Muscle of back (tissue), 3 donors: ENCODE measurements at regions not wholly inside any gene's neighbourhood (a gene's known extent, or its start where the extent isn't known, plus 50 kb on each side); places are given as distances from the start of the nearest gene placed in this dataset.

Source experiments
- DNase-seq, 3 donors: peaks; one replicate each; pipeline versions ENCODE4 v3.0.0 to v3.0.0-alpha.2; 2013

DNA sequence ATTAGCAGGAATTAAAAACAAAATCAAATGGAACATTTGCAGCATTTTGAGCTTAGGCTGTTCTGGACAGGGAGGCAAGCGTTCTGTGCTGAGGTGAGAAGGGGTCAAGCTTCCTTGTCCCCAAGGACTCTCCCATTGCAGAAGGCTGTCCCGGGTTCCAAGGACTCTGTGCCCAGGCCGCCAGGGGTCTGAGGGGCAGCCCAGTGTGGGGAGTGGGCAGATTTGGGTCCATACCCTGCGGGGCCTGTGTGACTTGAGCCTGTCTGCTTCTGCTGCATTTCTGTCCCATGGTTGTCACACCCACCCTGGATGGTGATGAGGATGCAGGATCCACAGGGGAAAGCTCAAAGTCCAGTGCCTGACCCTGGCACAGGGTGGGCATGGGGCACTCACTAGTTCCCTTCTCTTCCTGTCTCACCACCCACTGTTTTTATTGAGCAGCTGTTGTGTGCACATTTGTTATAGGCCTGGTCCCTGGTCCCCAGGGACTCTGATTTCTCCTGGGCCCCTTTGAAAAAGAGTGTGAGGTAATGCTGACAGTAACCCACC lies 211.4 kb upstream of the HS6ST1 start:
- no peak for DNase-seq

DNA sequence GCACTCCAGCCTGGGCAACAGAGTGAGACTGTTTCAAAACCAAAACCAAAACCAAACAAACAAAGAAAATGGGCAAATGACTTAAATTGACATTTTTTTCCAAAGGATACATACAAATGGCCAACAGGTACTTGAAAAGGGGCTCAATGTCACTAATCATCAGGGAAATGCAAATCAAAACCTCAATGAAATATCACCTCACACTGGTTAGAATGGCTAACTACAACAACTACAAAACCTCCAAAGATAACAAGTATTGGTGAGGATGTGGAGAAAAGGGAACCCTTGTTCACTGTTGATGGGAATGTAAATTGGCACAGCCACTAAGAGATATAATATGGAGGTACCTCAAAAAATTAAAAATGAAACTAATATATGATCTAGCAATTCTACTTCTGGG lies 213.2 kb upstream of the HS6ST1 start:
- no peak for DNase-seq

DNA sequence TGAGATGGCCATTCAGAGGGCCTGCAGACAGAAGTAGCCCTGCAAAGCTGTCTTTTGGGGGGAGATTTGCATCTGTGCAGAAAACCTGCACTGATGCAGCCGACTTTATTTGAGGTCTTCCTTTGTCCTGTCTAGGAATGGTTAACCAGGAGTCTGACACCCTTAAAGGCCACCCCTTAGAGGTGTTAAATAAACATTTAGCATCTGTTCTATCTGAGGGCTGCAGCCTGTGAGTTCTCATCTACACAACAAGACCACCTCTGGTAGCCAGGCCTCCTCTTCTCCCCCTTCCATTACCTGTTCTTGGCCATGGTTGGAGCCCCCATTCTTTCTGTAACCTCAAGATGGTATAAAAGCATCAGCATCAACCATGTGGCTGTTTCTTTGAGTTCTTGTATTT lies 214.4 kb upstream of the HS6ST1 start:
- no peak for DNase-seq

DNA sequence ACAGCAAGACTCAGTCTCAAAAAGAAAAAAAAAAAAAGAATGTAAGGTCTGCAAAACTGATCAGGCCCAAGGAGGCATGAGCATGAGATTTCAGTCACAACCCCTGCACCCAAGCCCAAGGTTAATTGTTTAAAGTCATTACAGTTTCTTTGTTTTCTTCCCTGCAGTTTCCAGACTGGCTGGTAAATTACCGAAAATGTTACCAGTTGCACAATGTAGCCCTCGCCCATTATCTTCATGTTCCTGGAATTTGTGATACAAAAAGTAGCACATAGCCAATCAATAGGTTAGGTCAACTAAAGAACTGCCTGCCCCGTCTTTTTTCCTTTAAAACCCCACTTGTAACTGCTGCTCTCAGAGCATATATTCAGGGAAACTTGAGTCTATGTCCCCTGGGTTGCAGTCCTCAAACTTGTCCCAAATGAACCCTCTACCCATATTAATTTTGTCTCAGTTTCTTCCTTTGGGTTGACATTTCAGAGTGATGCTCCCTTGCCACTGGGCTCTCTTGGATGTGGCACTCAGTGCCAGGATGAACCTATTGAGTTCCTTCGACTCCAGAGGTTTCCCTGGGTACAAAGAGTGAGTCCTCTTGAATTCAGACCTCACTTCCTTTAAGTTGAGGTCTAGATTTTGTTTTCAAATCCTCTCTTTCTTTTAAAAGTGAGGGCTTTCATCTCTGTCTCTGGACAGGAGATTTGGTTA lies 216.2 kb upstream of the HS6ST1 start:
- no peak for DNase-seq

DNA sequence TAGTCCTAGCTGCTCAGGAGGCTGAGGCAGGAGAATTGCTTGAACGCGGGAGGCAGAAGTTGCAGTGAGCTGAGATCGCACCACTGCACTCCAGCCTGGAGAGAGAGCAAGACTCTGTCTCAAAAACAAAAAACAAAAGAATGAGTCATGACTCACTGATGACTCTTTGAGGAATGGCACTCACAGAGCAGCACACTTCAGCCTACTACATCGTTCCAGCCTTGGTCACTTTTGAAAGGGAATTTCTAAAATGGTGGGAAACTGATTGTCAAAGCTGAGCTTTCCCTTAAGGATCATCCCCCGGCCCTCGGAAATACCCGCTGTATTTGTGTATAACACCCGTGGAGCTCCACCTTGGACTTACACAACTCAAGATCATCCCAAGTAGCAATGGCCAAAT lies 217.3 kb upstream of the HS6ST1 start:
- DNase-seq, result peak in 1 of 3 donors; percentile 58

DNA sequence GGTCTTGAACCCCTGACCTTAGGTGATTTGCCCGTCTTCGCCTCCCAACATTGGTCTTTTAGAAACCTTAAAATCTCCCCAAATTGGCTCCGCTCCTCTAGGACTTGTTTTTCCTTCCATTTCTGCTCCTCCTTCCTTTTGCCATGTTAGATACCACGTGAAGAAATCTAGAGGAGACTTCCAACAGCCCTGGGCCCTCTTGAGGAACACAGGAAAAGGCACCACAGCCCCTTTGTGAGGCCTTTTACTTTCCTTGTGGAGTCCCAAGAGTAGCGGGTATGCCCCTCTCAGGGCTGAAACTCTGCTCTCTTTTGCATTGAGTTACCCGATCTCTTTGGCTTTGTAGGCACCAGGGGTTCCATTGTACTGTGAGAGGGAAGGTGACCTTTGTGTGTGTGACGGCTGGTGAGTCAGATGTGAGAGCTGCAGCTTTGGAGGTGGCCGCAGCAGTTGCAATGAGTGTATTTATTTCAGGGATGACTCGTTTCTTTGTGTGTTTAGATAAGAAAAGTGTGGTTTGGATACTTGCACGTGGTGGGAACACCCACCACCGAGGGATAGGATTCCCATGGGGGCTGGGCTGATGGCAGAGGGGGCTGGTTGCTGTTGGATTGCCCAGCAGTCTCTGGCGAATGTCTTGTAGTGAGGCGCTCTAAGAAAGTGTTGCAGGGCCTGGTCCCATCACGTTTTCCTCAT lies 218.4 kb upstream of the HS6ST1 start:
- peak in 1 of 3 donors; percentile 88 for DNase-seq

DNA sequence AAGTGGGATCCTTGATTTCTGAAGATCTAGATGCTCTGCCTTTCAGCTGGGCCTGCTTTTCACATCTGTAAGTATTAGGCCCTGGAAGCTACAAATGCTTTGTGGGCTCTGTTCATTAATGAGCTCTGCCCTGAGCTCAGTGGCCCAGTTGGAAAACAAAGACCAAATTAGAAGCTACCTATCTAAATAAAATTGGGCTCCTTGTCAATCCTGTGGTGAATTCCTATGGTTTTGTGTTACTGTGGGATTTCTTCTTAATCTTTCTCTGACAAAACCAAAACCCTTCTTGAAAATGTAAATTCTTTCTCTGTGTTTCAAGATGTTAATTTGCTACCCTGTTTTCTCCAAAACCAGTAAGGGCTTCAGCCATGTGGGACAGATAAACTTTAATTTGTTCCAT lies 219.0 kb upstream of the HS6ST1 start:
- no peak for DNase-seq

DNA sequence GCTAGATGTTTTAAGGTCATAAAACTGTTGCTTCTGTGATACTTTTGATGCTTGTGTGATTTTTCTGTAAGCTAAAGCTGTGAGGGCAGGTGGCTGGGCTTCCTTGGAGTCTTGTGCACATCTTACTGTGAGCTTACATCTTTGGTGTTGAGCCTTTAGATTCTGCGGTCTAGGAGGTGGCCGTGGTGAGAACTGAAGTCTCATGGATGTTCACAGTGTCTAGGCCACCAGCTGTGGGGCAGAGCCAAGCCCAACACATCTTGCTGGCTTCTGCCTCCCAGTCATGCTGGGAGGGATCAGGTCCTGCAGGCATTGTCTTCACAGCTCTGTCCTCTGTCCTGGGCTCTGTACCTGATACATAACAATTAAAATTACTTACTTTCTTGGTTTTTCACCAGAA lies 219.7 kb upstream of the HS6ST1 start:
- DNase-seq, result no peak

DNA sequence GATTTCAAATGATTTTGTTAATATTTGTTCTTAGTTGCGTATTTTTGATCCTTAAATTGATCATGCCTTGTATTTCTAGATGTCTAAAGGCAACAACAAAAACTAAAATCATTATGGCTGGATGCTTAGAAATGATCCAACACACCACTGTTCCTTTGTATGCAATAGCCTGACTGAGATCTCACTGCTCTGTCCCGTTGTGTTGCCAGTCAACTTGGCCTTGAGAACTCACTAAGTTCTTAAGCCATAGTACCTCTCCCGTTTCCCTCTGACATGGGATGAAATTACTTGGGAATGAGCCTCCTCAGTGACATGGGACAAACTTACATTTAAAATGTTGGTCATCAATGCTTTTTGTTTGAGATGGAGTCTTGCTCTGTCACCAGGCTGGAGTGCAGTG lies 222.0 kb upstream of the HS6ST1 start:
- DNase-seq, result no peak

DNA sequence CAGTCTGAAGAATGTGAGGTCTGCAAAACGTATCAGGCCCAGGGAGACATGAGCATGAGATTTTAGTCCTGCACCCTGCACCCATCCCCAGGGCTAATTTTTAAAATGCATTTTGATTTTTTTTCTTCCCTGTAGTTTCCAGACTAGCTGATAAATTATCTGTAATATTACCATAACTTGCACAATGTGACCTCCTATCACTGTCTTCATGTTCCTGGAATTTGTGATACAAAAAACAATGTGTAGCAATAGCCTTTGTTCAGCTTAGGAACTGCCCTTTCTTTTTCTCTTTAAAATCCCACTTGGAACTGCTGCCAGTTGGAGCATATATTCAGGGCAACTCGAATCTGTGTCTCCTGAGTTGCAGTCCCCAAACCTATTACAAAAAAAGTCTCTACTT lies 222.8 kb upstream of the HS6ST1 start:
- no peak for DNase-seq

DNA sequence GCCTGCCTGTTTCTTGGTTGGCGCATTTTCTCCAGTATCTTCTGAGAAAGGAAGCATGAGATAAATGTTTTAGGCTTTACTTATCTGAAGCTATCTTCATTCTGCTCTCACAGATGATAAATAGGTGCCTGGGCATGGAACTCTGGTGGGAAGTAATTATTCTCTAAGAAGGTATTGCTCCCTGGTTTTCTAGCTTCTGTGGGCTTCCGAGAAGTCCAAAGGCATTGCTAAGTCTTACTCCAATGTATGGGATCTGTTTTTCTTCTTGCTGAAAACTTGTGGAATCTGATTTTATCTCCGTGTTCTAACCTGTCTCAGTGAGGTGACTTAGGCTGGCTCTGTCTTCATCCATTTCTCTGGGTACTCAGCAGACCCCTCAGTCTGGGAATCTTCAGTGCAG lies 224.4 kb upstream of the HS6ST1 start:
- no peak for DNase-seq

DNA sequence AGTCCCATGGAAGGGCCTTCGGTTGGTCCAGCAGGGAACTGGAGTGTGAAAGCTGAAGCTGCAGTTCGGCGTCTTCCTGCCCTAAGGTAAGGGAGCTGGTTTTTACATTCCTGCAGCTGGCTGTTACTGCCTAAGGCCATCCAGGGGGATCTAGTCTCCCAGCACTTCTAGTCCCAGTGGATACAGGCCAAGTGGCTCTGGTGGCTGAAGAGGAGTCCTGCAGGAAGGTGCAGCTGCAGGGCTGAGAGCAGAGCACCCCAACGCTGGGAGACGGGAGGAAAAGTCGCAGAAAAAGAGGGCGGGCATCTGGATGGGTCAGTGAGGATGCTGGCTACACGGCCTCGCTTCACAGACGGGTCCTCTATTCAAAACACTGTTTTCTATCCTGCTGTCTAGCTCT lies 225.0 kb upstream of the HS6ST1 start:
- DNase-seq, result no peak

DNA sequence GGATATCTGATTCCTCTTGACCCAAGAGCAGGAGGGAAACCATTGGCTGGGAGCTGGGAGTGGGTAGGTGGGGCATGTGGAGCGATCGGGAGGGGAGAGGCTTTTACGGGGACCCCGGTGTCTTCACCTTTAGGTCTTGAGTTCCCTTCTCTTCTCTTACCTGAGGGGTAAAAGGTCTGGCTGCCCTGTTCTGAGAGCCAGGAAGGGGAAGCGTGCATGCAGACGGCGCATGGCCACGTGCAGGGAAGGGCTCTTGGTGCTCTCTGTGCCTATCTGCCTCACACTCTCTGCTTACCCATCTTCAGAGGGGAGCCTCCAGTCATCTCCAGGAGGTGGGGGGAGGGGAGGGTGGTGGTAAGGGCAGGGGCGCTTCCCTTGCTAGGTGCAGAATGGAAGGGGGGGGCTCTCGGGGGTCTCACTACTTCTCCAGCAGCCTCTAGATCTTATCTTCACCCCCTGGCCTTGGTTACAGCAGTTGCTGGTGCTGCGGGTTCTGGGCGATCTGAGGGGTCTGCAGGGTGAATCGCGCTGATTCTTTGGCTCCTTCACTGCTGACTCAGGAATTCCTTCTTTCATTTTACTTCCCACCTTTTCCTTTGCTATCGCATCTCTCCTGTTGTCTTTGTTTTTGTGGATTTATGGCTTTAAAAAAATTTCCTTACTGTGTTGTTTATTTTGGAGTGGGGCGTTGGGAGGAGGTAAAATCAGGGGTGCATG lies 225.8 kb upstream of the HS6ST1 start:
- no peak for DNase-seq

DNA sequence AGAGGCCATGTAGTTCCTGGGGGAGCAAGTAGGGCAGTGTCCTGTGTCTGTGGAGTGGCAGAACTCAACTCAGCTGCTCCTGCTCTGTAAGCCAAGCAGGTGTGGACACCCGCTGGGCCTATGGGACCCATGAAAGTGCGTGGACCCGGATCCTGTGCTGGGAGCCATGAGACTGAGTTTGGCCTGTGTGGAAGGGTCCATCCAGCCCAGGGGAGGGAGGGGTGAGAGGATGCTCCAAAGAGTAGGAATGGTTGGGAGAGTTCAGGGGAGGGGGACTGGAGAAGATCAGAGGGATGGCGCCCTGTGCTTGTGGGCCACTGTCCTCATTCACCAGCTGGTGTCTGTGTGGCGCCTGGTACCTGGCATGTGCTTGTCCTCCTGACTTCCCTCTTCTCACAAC lies 226.4 kb upstream of the HS6ST1 start:
- no peak for DNase-seq

DNA sequence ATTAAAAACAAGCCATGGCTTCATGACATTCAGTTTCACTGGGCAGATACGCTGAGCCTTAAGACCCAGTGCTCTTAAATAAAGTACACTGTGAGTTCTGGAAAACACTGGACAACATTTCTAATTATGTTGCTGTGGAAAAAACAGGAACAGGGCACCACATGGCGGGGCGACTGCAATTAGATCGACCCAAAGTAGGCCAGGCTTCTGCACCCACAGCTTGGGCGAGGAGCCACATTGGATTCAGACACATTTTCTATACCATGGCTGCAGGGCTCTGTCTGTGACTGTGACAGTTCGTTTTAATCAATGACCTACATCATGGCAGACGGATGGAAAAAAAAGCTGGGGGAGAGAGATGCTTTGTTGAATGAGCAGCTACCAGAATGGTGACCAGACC lies 227.2 kb upstream of the HS6ST1 start:
- DNase-seq, result no peak

DNA sequence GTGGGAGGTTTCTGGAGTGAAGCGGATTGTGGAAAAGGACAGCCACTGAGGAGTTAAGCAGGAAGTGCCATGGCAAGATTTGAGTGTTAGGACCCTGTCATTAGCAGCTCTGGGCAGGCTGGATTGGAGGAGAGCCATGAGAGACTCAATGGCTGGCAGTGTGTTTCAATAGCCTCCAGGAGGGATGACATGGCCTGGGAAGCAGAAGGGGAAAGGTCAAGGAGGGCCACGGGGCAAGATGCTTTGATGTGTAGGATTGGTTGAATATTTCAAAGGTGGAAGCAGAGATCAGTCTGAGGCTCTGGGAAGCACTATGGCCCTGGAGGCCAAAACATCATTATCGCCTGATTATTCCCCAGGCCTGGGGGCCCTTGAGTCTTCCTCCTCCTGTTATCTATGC lies 229.0 kb upstream of the HS6ST1 start:
- DNase-seq, result no peak

DNA sequence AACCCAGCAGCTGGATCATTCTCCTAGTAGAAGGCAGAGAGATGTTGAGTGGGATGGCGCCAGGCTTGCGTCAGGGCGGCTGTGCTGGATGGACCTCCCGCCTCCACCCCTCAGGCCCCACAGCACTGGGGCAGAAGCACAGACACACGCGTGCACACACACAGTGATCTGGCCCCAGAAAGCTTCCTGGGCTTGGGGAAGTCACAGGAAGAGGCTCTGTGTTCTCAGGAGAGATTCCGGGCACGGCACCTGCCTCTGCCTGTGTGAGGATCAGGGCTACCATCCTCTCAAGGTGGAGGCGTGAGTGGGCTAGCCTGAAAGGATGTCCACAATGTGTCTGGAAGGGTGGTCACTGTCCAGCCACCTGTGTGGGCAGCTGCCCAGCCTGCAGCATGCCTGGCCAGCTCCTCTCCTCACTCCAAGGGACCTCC lies 229.8 kb upstream of the HS6ST1 start:
- no peak for DNase-seq

DNA sequence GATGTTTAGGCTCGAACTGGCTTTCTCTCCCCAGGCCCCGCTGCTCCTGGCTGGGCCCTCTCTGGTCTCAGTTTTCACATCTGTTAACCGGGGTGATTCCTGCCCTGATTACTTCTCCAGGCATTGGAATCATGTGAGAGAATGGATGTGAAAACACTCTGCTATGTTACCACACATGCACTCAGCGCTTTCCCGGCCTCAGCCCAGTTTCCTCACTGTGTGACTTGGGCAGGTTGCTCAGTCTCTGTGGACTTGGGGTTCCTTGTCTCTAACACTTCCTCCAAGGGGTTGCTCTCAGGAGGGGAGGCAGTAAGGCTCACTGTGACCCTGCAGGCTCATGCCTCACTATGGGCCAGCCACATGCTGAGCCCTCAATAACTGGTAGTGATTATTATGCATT lies 230.4 kb upstream of the HS6ST1 start:
- no peak for DNase-seq

DNA sequence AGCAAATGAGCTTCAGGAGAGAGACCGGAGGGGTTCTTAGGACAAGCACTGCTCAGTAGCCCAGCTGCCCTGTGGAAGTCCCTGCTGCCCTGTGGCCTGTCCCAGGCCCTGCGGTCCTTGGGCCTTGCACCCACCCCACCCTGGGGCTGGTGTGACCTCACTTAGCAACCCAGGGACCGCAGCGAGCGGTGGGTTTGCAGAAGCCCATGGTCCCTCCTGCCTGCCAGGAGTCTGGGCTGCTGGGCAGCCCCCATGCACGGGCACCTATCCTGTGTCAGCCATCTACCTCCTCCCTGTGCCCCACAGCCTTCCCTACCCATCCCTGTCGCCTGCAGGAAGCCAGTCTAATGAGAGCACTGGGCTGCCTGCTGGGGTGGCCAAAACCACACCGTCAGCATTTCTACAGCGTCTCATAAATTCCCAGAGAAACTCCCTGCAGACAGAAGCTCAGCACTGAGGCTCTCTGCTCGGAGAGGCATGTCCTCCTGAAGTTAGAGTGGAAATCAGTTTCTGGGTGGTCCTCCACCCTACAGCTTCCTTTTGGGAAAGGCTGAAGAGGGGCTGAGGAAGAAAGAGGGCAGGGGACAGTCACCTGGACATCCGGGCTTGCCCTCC lies 231.1 kb upstream of the HS6ST1 start:
- peak in 1 of 3 donors; percentile 43 for DNase-seq

DNA sequence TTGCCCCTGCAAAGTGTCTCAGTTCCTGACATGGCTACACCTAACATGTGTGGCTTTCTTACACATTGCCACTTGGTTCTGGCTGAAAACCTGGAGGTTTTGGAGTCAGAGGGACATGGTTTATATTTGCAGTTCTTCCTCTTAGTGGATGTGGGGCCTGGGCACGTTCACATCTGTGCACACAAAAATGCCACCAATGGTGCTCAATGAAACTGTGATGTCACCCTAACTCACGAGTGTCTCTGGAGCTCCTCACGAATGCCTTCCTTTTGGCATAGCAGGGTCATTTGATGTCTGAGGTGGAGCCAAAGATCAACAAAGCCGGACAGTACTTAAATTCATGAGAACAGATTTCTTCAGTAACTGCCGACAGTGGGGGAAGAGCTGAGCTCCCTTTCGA lies 231.7 kb upstream of the HS6ST1 start:
- no peak for DNase-seq

DNA sequence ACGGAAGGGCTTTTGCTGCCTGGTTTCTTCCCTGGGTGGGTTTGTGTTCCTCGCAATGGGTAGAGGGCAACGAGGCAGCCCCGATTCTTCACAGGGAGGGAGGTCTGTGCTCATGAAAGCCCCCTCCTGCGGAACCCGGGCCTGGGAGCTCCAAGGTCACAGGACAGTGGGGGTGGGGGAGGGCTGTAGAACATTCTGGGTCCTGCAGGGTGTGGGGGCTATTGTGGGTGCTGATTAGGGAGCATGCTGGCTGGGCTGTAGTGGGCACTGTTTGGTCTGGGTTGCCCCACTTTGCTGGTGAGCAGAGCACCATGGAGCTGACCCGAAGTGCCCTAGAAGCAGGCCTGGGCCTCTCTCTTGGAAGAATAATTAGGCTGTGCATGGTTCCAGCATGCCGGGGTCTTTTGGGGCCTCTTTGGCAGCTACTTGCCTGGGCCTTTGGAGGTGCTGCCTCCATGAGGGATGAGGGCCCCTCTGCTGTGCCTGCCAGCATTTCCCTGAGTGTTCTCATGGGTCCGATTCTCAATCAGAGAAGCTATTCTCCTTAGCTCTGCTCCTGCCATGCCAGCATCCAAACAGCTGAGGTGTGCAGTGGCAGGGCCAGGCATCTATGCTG lies 232.2 kb upstream of the HS6ST1 start:
- DNase-seq, result no peak

DNA sequence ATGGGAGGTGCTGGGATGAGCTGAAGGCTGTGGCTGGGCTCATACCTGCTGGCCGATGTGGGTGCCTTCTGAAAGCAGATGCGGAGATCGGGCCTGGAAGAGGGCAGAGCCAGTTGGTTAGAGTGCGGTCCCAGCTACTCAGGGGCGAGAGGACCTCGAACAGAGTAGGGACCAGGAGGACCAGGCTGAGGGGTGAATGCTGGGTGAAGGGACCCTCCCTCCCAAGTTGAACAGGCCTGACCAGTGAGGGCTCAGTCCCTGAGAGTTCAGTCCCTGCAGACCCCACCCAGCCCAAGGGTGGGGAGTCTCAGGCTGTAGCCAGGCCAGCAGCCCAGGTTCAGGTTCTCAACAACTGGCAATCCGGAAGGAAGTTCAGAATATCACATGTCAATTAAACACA lies 232.8 kb upstream of the HS6ST1 start:
- DNase-seq, result no peak
